ENCODE measurements at regions not wholly inside any gene's neighbourhood (a gene's known extent, or its start where the extent isn't known, plus 50 kb on each side); places are given as distances from the start of the nearest gene placed in this dataset.
A peak's percentile ranks its signal among the peaks of the same experiment; 100 is the strongest.

DNA sequence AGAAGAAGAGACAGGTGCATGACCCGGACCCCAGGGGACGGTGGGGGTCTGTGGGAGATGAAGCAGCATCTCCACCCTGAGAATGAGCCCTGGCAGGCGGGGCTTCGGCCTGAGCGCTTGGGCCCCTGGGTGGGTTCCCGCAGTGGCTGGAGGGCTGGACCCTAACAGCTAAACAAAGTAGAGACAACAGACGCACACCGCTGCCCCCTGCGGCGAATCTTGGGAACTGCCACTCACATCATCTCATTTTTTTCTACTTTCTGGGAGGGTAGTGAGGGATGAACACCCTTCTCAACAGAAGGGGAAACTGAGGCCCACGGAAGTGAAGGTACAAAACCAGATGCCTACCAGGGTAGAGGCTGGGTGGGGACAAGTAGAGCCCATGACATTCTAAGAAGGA, 104.7 kb downstream of the RFLNA start:
- H3K4me3 ChIP-seq (replicated peaks; ENCODE audit: insufficient read depth, low read length) = no peak overlapping the region
- no peak overlapping the region for H3K27ac ChIP-seq (replicated peaks)
- TF ChIP-seq, protein P1, sequence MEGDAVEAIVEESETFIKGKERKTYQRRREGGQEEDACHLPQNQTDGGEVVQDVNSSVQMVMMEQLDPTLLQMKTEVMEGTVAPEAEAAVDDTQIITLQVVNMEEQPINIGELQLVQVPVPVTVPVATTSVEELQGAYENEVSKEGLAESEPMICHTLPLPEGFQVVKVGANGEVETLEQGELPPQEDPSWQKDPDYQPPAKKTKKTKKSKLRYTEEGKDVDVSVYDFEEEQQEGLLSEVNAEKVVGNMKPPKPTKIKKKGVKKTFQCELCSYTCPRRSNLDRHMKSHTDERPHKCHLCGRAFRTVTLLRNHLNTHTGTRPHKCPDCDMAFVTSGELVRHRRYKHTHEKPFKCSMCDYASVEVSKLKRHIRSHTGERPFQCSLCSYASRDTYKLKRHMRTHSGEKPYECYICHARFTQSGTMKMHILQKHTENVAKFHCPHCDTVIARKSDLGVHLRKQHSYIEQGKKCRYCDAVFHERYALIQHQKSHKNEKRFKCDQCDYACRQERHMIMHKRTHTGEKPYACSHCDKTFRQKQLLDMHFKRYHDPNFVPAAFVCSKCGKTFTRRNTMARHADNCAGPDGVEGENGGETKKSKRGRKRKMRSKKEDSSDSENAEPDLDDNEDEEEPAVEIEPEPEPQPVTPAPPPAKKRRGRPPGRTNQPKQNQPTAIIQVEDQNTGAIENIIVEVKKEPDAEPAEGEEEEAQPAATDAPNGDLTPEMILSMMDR (IDR thresholded peaks at IDR 0.05; ENCODE audit: insufficient read depth, low read length) = peak; percentile 65
- TF ChIP-seq, protein P2, sequence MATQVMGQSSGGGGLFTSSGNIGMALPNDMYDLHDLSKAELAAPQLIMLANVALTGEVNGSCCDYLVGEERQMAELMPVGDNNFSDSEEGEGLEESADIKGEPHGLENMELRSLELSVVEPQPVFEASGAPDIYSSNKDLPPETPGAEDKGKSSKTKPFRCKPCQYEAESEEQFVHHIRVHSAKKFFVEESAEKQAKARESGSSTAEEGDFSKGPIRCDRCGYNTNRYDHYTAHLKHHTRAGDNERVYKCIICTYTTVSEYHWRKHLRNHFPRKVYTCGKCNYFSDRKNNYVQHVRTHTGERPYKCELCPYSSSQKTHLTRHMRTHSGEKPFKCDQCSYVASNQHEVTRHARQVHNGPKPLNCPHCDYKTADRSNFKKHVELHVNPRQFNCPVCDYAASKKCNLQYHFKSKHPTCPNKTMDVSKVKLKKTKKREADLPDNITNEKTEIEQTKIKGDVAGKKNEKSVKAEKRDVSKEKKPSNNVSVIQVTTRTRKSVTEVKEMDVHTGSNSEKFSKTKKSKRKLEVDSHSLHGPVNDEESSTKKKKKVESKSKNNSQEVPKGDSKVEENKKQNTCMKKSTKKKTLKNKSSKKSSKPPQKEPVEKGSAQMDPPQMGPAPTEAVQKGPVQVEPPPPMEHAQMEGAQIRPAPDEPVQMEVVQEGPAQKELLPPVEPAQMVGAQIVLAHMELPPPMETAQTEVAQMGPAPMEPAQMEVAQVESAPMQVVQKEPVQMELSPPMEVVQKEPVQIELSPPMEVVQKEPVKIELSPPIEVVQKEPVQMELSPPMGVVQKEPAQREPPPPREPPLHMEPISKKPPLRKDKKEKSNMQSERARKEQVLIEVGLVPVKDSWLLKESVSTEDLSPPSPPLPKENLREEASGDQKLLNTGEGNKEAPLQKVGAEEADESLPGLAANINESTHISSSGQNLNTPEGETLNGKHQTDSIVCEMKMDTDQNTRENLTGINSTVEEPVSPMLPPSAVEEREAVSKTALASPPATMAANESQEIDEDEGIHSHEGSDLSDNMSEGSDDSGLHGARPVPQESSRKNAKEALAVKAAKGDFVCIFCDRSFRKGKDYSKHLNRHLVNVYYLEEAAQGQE (IDR thresholded peaks at IDR 0.05; ENCODE audit: insufficient replicate concordance, low read depth) = no peak
- no peaks in the 10 kb centered on the region for H3K27me3 ChIP-seq (ENCODE audit: insufficient read depth, poor library complexity, severe bottlenecking)
- peak in 1 of 2 experiments; percentile 27 for DNase-seq (ENCODE audit: low read depth in 1 of 2, low spot score in 1 of 2)

DNA sequence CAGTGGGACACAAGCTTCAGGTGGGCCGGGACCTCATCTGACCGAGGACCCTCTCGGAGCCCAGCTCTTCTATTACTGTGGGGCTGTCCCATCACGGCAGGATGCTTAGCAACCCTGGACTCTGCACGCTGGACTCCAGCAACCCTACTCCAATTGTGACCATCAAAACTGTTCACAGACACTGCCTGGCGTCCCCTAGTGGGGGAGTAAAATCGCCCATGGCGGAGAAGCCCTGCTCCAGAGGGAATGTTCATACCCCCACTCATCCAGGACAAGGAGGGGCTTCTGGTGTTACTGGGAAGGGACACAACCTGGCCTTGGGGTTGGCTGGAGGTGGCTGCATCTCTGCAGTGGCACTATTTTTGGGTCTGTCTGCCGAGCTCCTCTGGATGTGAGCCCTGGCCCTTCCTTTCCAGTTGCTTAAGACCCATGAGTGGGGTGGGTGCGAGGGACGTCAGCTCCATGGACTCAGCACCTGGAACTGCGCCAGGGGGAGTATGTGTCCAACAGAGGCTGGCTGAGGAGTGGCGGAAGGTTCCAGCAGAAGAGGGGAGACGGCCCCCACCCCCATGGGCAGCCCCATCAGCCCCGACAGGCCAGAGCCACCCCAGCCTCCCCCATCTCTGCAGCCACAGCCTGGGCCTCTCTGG, 103.8 kb downstream of the RFLNA start:
- Histone ChIP-seq H3K27me3 (ENCODE audit: insufficient read depth, poor library complexity, severe bottlenecking) (no peaks in the 10 kb centered on the region), H3K27ac (replicated peaks) (no peak overlapping the region), H3K4me3 (replicated peaks; ENCODE audit: insufficient read depth, low read length) (no peak overlapping the region)
- TF ChIP-seq POLR2AphosphoS5 (IDR thresholded peaks at IDR 0.05; ENCODE audit: low read depth) (no peak), GABPA (IDR thresholded peaks at IDR 0.05; ENCODE audit: low read depth) (no peak), SPI1 (IDR thresholded peaks at IDR 0.05; ENCODE audit: borderline replicate concordance, low read depth) (no peak)
- TF ChIP-seq, protein P2 (IDR thresholded peaks at IDR 0.05; ENCODE audit: insufficient replicate concordance, low read depth) = no peak
- TF ChIP-seq, protein P1 (IDR thresholded peaks at IDR 0.05; ENCODE audit: insufficient read depth, low read length) = no peak
- DNase-seq (ENCODE audit: low read depth in 1 of 2, low spot score in 1 of 2) = no peak

DNA sequence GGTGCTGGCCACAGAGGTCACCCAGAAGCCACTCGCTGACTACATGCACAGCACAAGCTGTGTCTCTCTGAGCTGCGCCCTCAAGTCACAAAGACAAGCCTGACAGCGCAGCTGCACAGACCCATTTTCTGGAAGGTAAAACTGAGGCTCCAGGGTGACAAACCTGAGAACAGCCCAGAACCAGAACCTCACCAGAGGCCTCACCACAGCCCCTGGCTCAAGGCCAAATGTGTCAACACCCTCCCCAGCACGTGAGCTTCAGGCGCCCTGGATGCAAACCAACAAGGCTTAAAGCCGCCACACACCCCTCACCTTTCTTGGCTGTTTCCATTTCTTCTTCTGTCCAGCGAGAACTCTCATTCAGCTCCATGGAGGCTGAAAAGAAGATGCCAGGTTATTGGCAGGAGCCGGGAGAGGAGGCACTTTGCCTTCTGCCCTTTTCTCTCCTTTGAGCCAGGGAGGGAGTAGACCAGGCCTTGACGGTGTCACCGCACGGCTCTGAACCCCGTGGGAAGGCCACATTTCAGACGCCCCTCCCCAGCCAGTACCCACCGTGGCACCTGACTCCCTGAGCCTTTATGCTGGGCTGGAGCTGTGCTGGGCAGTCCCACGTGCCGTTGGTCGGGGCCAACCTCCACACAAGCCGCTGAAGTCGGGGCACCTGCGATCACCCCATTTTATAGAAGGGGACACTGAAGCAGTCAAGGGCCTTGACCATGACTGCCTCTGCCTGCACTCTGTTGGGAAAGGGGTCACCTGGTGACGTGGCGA, 103.1 kb downstream of the RFLNA start:
- Histone ChIP-seq H3K4me3 (replicated peaks; ENCODE audit: insufficient read depth, low read length) (no peak overlapping the region), H3K27me3 (ENCODE audit: insufficient read depth, poor library complexity, severe bottlenecking) (no peaks in the 10 kb centered on the region), H3K27ac (replicated peaks) (no peak overlapping the region)
- TF ChIP-seq GABPA (IDR thresholded peaks at IDR 0.05; ENCODE audit: low read depth) = no peak
- TF ChIP-seq POLR2AphosphoS5 (IDR thresholded peaks at IDR 0.05; ENCODE audit: low read depth) = no peak
- TF ChIP-seq SPI1 (IDR thresholded peaks at IDR 0.05; ENCODE audit: borderline replicate concordance, low read depth) = no peak
- TF ChIP-seq, protein P1 (IDR thresholded peaks at IDR 0.05; ENCODE audit: insufficient read depth, low read length) = no peak
- TF ChIP-seq, protein P2 (IDR thresholded peaks at IDR 0.05; ENCODE audit: insufficient replicate concordance, low read depth) = no peak
- DNase-seq (ENCODE audit: low read depth in 1 of 2, low spot score in 1 of 2) = peak in 1 of 2 experiments; percentile 34

Measured in HL-60 (cell line).